ENCODE measurements at regions not wholly inside any gene's neighbourhood (a gene's known extent, or its start where the extent isn't known, plus 50 kb on each side); places are given as distances from the start of the nearest gene placed in this dataset.

GRCh38 chr7:106384373-106384772 is 99.6 kb upstream of the NAMPT start:
- no peaks in the 10 kb centered on the region for H3K27me3 ChIP-seq

DNA sequence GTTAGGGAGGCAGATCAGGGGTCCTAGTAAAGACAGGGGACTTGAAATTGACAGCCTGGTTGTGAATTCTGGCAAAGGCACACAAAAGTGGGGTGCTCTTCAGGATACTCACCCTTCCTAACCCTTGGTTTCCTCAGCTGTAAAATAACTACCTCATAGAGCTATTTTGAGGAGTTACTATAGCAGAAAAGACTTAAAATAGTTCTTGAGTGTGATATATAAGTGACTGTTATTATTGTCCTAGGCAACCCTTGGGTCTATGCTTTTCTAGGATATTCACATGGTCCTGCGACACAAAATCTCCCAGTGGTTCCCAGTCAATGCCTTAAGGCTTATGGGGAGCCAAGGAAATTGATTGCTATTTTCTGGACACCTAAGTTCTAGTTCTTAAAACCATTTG is 98.1 kb upstream of the NAMPT start:
- no peaks in the 10 kb centered on the region for H3K36me3 ChIP-seq
- H3K27ac ChIP-seq = no peak overlapping the region
- no peak overlapping the region for H3K4me3 ChIP-seq
- DNase-seq (ENCODE audit: extremely low spot score in 2 of 2) = no peak
- no peaks in the 10 kb centered on the region for H3K4me1 ChIP-seq
- intact Hi-C loops (cut with DNase I) = no loop called here
- no peaks in the 10 kb centered on the region for H3K27me3 ChIP-seq
- no peaks in the 10 kb centered on the region for H3K9me3 ChIP-seq
- TF ChIP-seq POLR2AphosphoS5 (IDR thresholded peaks at IDR 0.05; ENCODE audit: insufficient read depth in 1 of 2, low read depth in 1 of 2) (no peak), CTCF (IDR thresholded peaks at IDR 0.05) (no peak), POLR2A (IDR thresholded peaks at IDR 0.05) (no peak)

More at GRCh38 chr7:106384373-106384772, 99.6 kb upstream of the NAMPT start:
- H3K36me3 ChIP-seq = no peaks in the 10 kb centered on the region
- no peak for DNase-seq (ENCODE audit: extremely low spot score in 2 of 2)
- H3K9me3 ChIP-seq = no peaks in the 10 kb centered on the region
- no peak overlapping the region for H3K4me3 ChIP-seq
- intact Hi-C loops (cut with DNase I) = no loop called here
- H3K27ac ChIP-seq = no peak overlapping the region
- TF ChIP-seq CTCF (IDR thresholded peaks at IDR 0.05) (no peak), POLR2A (IDR thresholded peaks at IDR 0.05) (no peak), POLR2AphosphoS5 (IDR thresholded peaks at IDR 0.05; ENCODE audit: insufficient read depth in 1 of 2, low read depth in 1 of 2) (no peak)
- no peaks in the 10 kb centered on the region for H3K4me1 ChIP-seq

- Histone ChIP-seq H3K27ac (no peak overlapping the region), H3K9me3 (no peaks in the 10 kb centered on the region), H3K4me1 (no peaks in the 10 kb centered on the region), H3K27me3 (no peaks in the 10 kb centered on the region), H3K4me3 (no peak overlapping the region), H3K36me3 (no peaks in the 10 kb centered on the region)
- TF ChIP-seq POLR2A (IDR thresholded peaks at IDR 0.05) = no peak
- no peak for TF ChIP-seq CTCF (IDR thresholded peaks at IDR 0.05)
- TF ChIP-seq POLR2AphosphoS5 (IDR thresholded peaks at IDR 0.05; ENCODE audit: insufficient read depth in 1 of 2, low read depth in 1 of 2) = no peak
- no peak for DNase-seq (ENCODE audit: extremely low spot score in 2 of 2)
- intact Hi-C loops (cut with DNase I) = no loop called here
Observed at GRCh38 chr7:106382129-106382528, 97.3 kb upstream of the NAMPT start.

- H3K9me3 ChIP-seq = no peaks in the 10 kb centered on the region
- TF ChIP-seq CTCF (IDR thresholded peaks at IDR 0.05) (no peak), POLR2A (IDR thresholded peaks at IDR 0.05) (no peak), POLR2AphosphoS5 (IDR thresholded peaks at IDR 0.05; ENCODE audit: insufficient read depth in 1 of 2, low read depth in 1 of 2) (no peak)
- no peaks in the 10 kb centered on the region for H3K27me3 ChIP-seq
- H3K27ac ChIP-seq = no peak overlapping the region
- no peak for DNase-seq (ENCODE audit: extremely low spot score in 2 of 2)
- intact Hi-C loops (cut with DNase I) = no loop called here
- H3K4me1 ChIP-seq = no peaks in the 10 kb centered on the region
- no peaks in the 10 kb centered on the region for H3K36me3 ChIP-seq
- H3K4me3 ChIP-seq = no peak overlapping the region
Observed at GRCh38 chr7:106381252-106381651, 96.5 kb upstream of the NAMPT start.

GRCh38 chr7:106377847-106378361 is 93.1 kb upstream of the NAMPT start:
- H3K4me3 ChIP-seq = no peak overlapping the region
- no peak for DNase-seq (ENCODE audit: extremely low spot score in 2 of 2)
- H3K36me3 ChIP-seq = no peaks in the 10 kb centered on the region
- no peak overlapping the region for H3K27ac ChIP-seq
- no peaks in the 10 kb centered on the region for H3K4me1 ChIP-seq
- intact Hi-C loops (cut with DNase I) = no loop called here
- no peaks in the 10 kb centered on the region for H3K9me3 ChIP-seq
- TF ChIP-seq POLR2AphosphoS5 (IDR thresholded peaks at IDR 0.05; ENCODE audit: insufficient read depth in 1 of 2, low read depth in 1 of 2) (no peak), CTCF (IDR thresholded peaks at IDR 0.05) (no peak), POLR2A (IDR thresholded peaks at IDR 0.05) (no peak)
- no peaks in the 10 kb centered on the region for H3K27me3 ChIP-seq
